ENCODE measurements at regions not wholly inside any gene's neighbourhood (a gene's known extent, or its start where the extent isn't known, plus 50 kb on each side); places are given as distances from the start of the nearest gene placed in this dataset.

- TF ChIP-seq ZFX (IDR thresholded peaks at IDR 0.05): no peak
- TF ChIP-seq CTCF (conservative IDR thresholded peaks at IDR 0.05): no peak
Observed at GRCh38 chr14:66074537-66074936, 411.6 kb upstream of the CCDC196 start.

GRCh38 chr14:66076176-66076575, 410.0 kb upstream of the CCDC196 start:
- no peak for TF ChIP-seq CTCF (conservative IDR thresholded peaks at IDR 0.05)
- TF ChIP-seq ZFX (IDR thresholded peaks at IDR 0.05): no peak
- no peak overlapping the region for H3K27ac ChIP-seq

More at GRCh38 chr14:66074537-66074936, 411.6 kb upstream of the CCDC196 start:
- no peak overlapping the region for H3K27ac ChIP-seq

- no peak overlapping the region for H3K27ac ChIP-seq
- TF ChIP-seq CTCF (conservative IDR thresholded peaks at IDR 0.05) (no peak), ZFX (IDR thresholded peaks at IDR 0.05) (no peak)
Observed at GRCh38 chr14:66078006-66078405, 408.2 kb upstream of the CCDC196 start.

GRCh38 chr14:66081594-66082376, 404.4 kb upstream of the CCDC196 start:
- H3K27ac ChIP-seq: no peak overlapping the region
- TF ChIP-seq CTCF (conservative IDR thresholded peaks at IDR 0.05) (no peak), ZFX (IDR thresholded peaks at IDR 0.05) (no peak)

GRCh38 chr14:66085224-66085623, 400.9 kb upstream of the CCDC196 start:
- TF ChIP-seq ZFX (IDR thresholded peaks at IDR 0.05) (no peak), CTCF (conservative IDR thresholded peaks at IDR 0.05) (no peak)
- H3K27ac ChIP-seq: no peak overlapping the region

GRCh38 chr14:66085665-66086064, 400.5 kb upstream of the CCDC196 start:
- no peak overlapping the region for H3K27ac ChIP-seq
- TF ChIP-seq ZFX (IDR thresholded peaks at IDR 0.05) (no peak), CTCF (conservative IDR thresholded peaks at IDR 0.05) (no peak)

- TF ChIP-seq ZFX (IDR thresholded peaks at IDR 0.05) (no peak), CTCF (conservative IDR thresholded peaks at IDR 0.05) (no peak)
- H3K27ac ChIP-seq: no peak overlapping the region
Observed at GRCh38 chr14:66087231-66087630, 398.9 kb upstream of the CCDC196 start.
